ENCODE measurements at regions not wholly inside any gene's neighbourhood (a gene's known extent, or its start where the extent isn't known, plus 50 kb on each side); places are given as distances from the start of the nearest gene placed in this dataset.

GRCh38 chr4:41822325-41822724 is 73.8 kb upstream of the PHOX2B start:
- Histone ChIP-seq H3K27me3 (ENCODE audit: control insufficient read depth, insufficient read depth, low read length) (peaks cover 11% of the 10 kb centered on the region), H3K4me3 (ENCODE audit: low read length) (no peak overlapping the region), H3K9me3 (replicated peaks; ENCODE audit: control insufficient read depth, low read depth, low read length) (no peaks in the 10 kb centered on the region), H3K4me1 (ENCODE audit: control insufficient read depth, insufficient read depth, low read length) (no peaks in the 10 kb centered on the region), H3K27ac (ENCODE audit: low read length) (no peak overlapping the region), H3K36me3 (ENCODE audit: control insufficient read depth, insufficient read depth, low read length) (no peaks in the 10 kb centered on the region)
- no peak for DNase-seq
- WGBS (ENCODE audit: insufficient coverage) = no CpG with 5 or more reads among the region's 4 CpGs

DNA sequence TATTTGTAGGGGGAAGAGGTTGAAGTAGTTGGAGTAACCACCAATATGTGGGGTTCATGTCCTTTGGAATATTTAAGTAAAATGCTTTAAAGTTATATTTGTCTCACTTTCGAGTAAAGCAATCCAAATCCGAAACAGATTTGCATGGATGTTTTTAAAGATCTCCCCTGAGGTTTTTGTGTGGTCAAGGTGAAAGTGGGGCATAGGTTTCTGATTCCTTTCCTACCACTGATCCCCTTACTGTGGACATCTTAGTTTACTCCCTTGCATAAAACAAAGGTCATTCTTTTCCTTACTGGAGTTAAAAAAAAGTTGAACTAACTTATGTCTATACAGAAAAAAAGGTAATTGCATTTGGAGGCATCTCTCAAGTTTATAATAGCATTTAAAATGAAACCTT is 71.9 kb upstream of the PHOX2B start:
- 100% methylated on average over 1 of the region's 2 CpGs for WGBS (ENCODE audit: insufficient coverage)

DNA sequence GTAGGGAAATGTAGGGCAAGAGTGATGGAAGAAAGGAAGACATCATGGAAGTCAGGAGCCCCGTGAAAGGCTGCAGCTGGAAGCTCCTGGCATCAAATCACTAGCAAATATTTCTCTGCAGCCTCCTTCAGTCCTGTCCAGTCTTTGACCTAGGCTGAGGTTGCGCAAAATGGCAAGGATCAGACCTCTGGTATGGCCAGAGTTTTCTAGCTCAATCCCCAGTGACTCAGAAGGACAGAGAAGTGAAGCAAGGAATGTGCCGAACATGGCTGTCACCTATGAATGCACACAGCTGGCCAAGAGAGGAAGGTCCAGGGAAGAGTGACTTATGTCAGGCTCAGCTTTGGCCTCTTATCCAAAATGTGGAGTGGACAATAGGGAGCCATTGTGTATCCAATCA is 71.1 kb upstream of the PHOX2B start:
- Histone ChIP-seq H3K4me1 (ENCODE audit: control insufficient read depth, insufficient read depth, low read length) (no peaks in the 10 kb centered on the region), H3K9me3 (replicated peaks; ENCODE audit: control insufficient read depth, low read depth, low read length) (no peaks in the 10 kb centered on the region), H3K27ac (ENCODE audit: low read length) (no peak overlapping the region), H3K4me3 (ENCODE audit: low read length) (no peak overlapping the region), H3K27me3 (ENCODE audit: control insufficient read depth, insufficient read depth, low read length) (peaks cover 9% of the 10 kb centered on the region), H3K36me3 (ENCODE audit: control insufficient read depth, insufficient read depth, low read length) (no peaks in the 10 kb centered on the region)
- no peak for DNase-seq
- 80% methylated on average over 2 of the region's 3 CpGs for WGBS (ENCODE audit: insufficient coverage)

More for the DNA sequence above, 71.9 kb upstream of the PHOX2B start:
- no peak for DNase-seq
- no peaks in the 10 kb centered on the region for H3K4me1 ChIP-seq (ENCODE audit: control insufficient read depth, insufficient read depth, low read length)
- H3K36me3 ChIP-seq (ENCODE audit: control insufficient read depth, insufficient read depth, low read length) = no peaks in the 10 kb centered on the region
- no peak overlapping the region for H3K4me3 ChIP-seq (ENCODE audit: low read length)
- no peak overlapping the region for H3K27ac ChIP-seq (ENCODE audit: low read length)
- peaks cover 7% of the 10 kb centered on the region for H3K27me3 ChIP-seq (ENCODE audit: control insufficient read depth, insufficient read depth, low read length)
- no peaks in the 10 kb centered on the region for H3K9me3 ChIP-seq (replicated peaks; ENCODE audit: control insufficient read depth, low read depth, low read length)

GRCh38 chr4:41815473-41815872 is 66.9 kb upstream of the PHOX2B start:
- Histone ChIP-seq H3K9me3 (replicated peaks; ENCODE audit: control insufficient read depth, low read depth, low read length) (no peaks in the 10 kb centered on the region), H3K27ac (ENCODE audit: low read length) (no peak overlapping the region), H3K36me3 (ENCODE audit: control insufficient read depth, insufficient read depth, low read length) (no peaks in the 10 kb centered on the region), H3K4me1 (ENCODE audit: control insufficient read depth, insufficient read depth, low read length) (no peaks in the 10 kb centered on the region), H3K4me3 (ENCODE audit: low read length) (no peak overlapping the region), H3K27me3 (ENCODE audit: control insufficient read depth, insufficient read depth, low read length) (peaks cover 7% of the 10 kb centered on the region)
- WGBS (ENCODE audit: insufficient coverage) = 91% methylated on average over 1 of the region's 4 CpGs
- no peak for DNase-seq

- no peaks in the 10 kb centered on the region for H3K4me1 ChIP-seq (ENCODE audit: control insufficient read depth, insufficient read depth, low read length)
- DNase-seq = peak; percentile 9
- WGBS (ENCODE audit: insufficient coverage) = 11% methylated on average over 3 of the region's 10 CpGs
Observed at GRCh38 chr4:41814565-41814964, 66.0 kb upstream of the PHOX2B start.

GRCh38 chr4:41806807-41807206 is 58.3 kb upstream of the PHOX2B start:
- Histone ChIP-seq H3K36me3 (ENCODE audit: control insufficient read depth, insufficient read depth, low read length) (no peaks in the 10 kb centered on the region), H3K4me1 (ENCODE audit: control insufficient read depth, insufficient read depth, low read length) (no peaks in the 10 kb centered on the region), H3K9me3 (replicated peaks; ENCODE audit: control insufficient read depth, low read depth, low read length) (no peaks in the 10 kb centered on the region), H3K4me3 (ENCODE audit: low read length) (no peak overlapping the region), H3K27me3 (ENCODE audit: control insufficient read depth, insufficient read depth, low read length) (peaks cover 5% of the 10 kb centered on the region), H3K27ac (ENCODE audit: low read length) (no peak overlapping the region)
- no peak for DNase-seq
- 73% methylated on average over 2 of the region's 3 CpGs for WGBS (ENCODE audit: insufficient coverage)

More at GRCh38 chr4:41814565-41814964, 66.0 kb upstream of the PHOX2B start:
- H3K27me3 ChIP-seq (ENCODE audit: control insufficient read depth, insufficient read depth, low read length) = peaks cover 7% of the 10 kb centered on the region
- H3K4me3 ChIP-seq (ENCODE audit: low read length) = no peak overlapping the region
- H3K27ac ChIP-seq (ENCODE audit: low read length) = no peak overlapping the region
- no peaks in the 10 kb centered on the region for H3K9me3 ChIP-seq (replicated peaks; ENCODE audit: control insufficient read depth, low read depth, low read length)
- no peaks in the 10 kb centered on the region for H3K36me3 ChIP-seq (ENCODE audit: control insufficient read depth, insufficient read depth, low read length)

DNA sequence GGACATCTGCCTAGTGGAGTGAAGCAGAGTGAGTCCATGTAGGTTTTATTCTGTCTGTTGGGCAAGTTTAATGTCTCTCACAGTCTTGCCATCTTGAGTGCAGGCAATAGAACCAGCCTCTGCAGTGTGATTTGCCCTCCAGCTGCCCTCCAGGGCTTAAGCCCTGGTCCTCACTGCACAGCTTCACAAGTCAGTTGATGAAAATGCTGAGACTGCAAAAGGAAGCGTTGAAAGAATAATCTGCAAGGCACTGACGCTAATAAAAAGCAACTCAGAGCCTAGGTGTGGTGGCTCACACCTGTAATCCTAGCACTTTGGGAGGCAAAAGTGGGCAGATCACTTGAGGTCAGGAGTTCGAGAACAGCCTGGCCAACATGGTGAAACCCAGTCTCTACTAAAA is 54.1 kb upstream of the PHOX2B start:
- 79% methylated on average over 2 of the region's 3 CpGs for whole genome bisulfite sequencing (ENCODE audit: insufficient coverage)
- Histone ChIP-seq H3K27ac (ENCODE audit: low read length) (no peak overlapping the region), H3K27me3 (ENCODE audit: control insufficient read depth, insufficient read depth, low read length) (peaks cover 5% of the 10 kb centered on the region), H3K4me1 (ENCODE audit: control insufficient read depth, insufficient read depth, low read length) (no peaks in the 10 kb centered on the region), H3K4me3 (ENCODE audit: low read length) (no peak overlapping the region), H3K36me3 (ENCODE audit: control insufficient read depth, insufficient read depth, low read length) (no peaks in the 10 kb centered on the region), H3K9me3 (replicated peaks; ENCODE audit: control insufficient read depth, low read depth, low read length) (no peaks in the 10 kb centered on the region)
- no peak for DNase-seq

DNA sequence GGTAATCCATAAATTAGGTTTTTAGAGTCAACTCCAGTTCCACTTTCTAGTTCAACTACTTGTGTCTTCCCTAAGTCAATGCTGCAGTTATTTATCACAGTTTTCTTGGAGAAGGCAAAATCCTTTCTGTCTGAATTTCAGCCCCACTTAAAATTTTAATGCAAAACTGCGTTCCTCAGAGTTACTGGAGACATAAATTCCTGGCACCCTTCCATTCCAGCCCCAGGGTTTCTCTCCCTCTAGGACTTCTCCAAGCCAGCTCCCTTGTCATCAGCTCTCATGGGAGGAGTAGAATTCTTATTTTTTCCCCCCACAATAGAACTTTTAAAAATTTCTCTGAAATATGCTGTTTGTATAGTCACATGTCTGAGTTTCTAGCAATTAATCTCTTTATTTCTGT is 50.6 kb upstream of the PHOX2B start:
- Histone ChIP-seq H3K36me3 (ENCODE audit: control insufficient read depth, insufficient read depth, low read length) (no peaks in the 10 kb centered on the region), H3K4me3 (ENCODE audit: low read length) (no peak overlapping the region), H3K27ac (ENCODE audit: low read length) (no peak overlapping the region), H3K9me3 (replicated peaks; ENCODE audit: control insufficient read depth, low read depth, low read length) (no peaks in the 10 kb centered on the region), H3K4me1 (ENCODE audit: control insufficient read depth, insufficient read depth, low read length) (peaks cover 4% of the 10 kb centered on the region), H3K27me3 (ENCODE audit: control insufficient read depth, insufficient read depth, low read length) (peaks cover 4% of the 10 kb centered on the region)
- peak; percentile 17 for DNase-seq
- 33% methylated on average over 1 of the region's 1 CpG for WGBS (ENCODE audit: insufficient coverage)
